Epithelial cell of esophagus (primary cell): ENCODE measurements at regions not wholly inside any gene's neighbourhood (a gene's known extent, or its start where the extent isn't known, plus 50 kb on each side); places are given as distances from the start of the nearest gene placed in this dataset.
"Not testable (repeated sequence)": the region's sequence is repeated elsewhere in the genome, so short reads cannot be mapped to it uniquely, and the experiment has no call there.

ENCODE experiments used
- DNase-seq: peaks from one replicate; pipeline ENCODE4 v3.0.0; 2010; ENCODE audit warnings: low read depth
- H3K4me3 ChIP-seq: 2 replicates; pipeline ENCODE4 v1.5.1; 2011; ENCODE audit warnings: mild to moderate bottlenecking, low read length, control low read depth
- CTCF ChIP-seq: IDR thresholded peaks from 2 replicates; pipeline ENCODE4 v1.5.1; 2011; ENCODE audit warnings: low read depth, mild to moderate bottlenecking, low read length, control low read depth, inconsistent platforms; ENCODE audit not compliant: insufficient read depth; ENCODE audit errors: missing control alignments

GRCh38 chrX:114028907-114029662 is 554.8 kb upstream of the HTR2C start:
- no peak for TF ChIP-seq CTCF
- no peak overlapping the region for H3K4me3 ChIP-seq
- DNase-seq: no peak

- no peak for TF ChIP-seq CTCF
- H3K4me3 ChIP-seq: no peak overlapping the region
- DNase-seq: no peak
These were observed 566.8 kb upstream of the HTR2C start for GRCh38 chrX:114017086-114017485.

DNA sequence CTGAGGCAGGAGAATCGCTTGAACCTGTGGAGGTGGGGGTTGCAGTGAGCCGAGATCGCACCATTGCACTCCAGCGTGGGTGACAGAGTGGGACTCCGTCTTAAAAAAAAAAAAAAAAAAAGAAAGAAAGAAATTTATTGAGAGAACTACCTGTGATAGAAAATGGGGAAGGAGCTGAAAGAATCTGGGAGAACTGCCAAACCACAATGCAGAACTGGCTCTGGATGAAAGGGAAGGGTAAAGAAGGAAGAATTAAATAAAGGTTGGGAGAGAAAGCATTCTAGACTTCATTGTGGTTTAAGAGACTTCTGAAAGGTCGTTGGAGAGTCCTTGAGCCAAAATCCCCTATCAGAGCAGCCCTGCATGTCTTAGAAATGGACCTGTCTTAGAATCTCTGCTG is 567.9 kb upstream of the HTR2C start:
- no peak for DNase-seq
- H3K4me3 ChIP-seq: no peak overlapping the region
- TF ChIP-seq CTCF: no peak

DNA sequence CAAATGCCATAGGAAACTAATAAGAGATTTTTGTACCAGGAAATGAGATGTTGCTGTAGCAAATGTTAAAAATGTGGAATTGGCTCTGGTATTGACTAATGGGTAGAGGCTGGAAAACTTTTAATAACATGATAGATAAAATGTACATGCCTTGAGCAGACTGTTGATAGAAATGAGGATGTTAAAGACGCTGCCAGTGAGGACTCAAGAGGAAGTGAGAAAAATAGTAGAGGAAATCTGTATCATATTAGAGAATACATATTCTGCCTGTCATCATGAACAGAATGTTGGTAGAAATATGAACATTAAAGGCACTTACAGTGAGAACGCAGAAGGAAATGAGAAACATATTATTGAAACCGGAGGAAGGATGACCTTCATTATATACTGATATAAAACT is 577.2 kb upstream of the HTR2C start:
- DNase-seq: no peak
- H3K4me3 ChIP-seq: no peak overlapping the region
- no peak for TF ChIP-seq CTCF

DNA sequence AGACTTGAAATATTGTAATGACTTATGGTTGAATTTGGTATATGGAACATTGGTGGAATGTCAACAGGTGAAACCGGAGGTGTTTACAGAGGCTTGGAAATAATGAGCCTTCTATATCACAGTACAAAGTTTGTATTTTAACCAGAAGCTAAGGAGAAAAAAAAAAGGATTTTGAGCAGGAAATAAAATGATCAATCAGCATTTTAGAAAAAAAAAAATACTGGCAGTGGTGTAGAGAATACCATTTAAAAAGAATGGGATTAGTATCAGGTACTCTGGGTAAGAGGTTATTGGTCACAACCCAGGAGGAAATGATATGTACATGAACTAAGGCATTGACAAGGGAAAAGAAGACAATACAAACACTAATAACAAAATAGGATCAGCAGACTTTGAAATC is 587.1 kb upstream of the HTR2C start:
- H3K4me3 ChIP-seq: no peak overlapping the region
- no peak for DNase-seq
- no peak for TF ChIP-seq CTCF

- not testable (repeated sequence) for H3K4me3 ChIP-seq, DNase-seq
These were observed 592.2 kb upstream of the HTR2C start for GRCh38 chrX:113991720-113992119.

GRCh38 chrX:113990669-113991068 is 593.2 kb upstream of the HTR2C start:
- not testable (repeated sequence) for H3K4me3 ChIP-seq, DNase-seq

GRCh38 chrX:113988315-113988935 is 595.5 kb upstream of the HTR2C start:
- not testable (repeated sequence) for DNase-seq, H3K4me3 ChIP-seq
